Stimulated activated CD4-positive, alpha-beta T cell treated with anti-CD3 and anti-CD28 coated beads, Interleukin-1b, Interleukin-23, amount 100 ng/mL, for 1 hour (primary cell): ENCODE measurements at regions not wholly inside any gene's neighbourhood (a gene's known extent, or its start where the extent isn't known, plus 50 kb on each side); places are given as distances from the start of the nearest gene placed in this dataset.

Experiments
- DNase-seq, 2 donors: peaks; one replicate each; pipeline ENCODE4 v3.0.0-alpha.2; 2020; ENCODE audit warnings: low read depth in 2 of 2

DNA sequence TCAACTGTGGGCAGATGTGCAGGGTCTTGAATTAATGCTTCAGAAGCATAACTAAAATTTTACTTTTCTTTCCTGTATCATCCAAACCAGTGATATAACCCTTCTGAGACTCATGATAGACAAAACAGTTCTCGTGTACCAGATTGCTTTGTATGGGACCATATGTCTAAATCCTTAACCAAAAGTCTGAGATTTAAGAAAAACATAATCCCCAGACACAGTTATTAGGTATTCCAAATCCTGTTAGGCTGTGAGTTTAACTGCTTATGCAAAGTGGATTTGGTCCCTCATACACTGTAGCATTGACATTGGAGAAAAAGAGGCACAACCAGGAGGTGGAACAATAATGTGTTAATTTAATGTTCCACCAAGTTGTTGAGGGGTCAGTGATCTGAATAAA is 235.0 kb downstream of the PMAIP1 start:
- no peak for DNase-seq

DNA sequence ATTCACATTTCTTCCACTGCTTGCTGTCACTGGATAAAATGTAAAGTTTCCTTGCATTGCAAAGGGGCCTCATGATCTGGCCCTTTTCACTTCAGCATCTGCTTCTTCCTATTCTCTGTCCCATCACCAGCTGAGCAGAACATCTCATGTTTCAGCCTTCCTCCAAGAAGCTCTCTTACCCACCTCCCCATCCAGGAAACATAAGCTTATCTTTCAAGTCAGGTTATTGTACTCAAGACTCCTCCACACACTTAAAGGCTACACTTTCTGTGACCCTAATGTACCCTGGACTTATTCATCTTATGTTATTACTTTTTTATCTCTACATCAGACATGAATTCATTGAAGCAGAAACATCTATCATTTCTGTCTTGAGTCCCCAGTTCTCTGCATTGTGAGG is 230.5 kb downstream of the PMAIP1 start:
- no peak for DNase-seq

DNA sequence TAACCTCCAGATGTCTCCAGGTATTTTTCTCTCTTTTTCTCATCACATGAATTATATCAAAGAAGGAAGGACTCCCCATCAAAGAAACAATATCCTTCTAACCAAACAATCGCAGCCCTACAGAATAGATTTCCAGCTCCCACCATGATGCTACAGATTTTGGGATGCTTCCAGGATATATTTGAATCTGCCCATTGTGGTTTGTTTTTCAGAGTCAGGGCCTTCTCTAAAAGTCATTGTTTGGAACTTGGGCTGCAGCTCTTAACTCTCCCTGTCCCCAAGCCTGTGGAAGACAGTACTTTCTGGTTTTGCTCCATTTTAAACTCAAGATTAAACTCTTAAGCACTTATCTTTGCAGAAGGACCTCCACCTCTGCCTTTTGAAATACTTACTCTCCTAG is 223.2 kb downstream of the PMAIP1 start:
- DNase-seq: no peak

DNA sequence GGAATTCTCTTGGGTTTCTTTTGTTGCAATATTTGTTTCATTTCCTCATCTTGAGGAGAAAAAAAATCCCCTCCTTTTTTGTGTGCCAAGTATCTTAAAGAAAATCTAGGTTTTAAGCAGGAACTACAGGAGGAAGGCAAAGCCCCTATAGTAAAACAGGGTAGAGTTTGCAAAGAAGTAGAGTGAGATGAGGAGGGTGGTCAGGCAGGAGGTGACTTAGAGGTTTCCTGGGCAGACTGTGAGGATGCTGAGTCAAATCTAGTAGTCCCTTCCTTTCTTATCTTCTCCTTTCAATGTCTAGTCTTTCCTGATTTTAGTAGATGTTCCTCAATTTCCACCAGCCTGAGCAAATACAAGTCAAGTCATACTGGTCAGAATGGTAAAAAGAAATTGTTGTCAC is 222.5 kb downstream of the PMAIP1 start:
- DNase-seq: no peak

DNA sequence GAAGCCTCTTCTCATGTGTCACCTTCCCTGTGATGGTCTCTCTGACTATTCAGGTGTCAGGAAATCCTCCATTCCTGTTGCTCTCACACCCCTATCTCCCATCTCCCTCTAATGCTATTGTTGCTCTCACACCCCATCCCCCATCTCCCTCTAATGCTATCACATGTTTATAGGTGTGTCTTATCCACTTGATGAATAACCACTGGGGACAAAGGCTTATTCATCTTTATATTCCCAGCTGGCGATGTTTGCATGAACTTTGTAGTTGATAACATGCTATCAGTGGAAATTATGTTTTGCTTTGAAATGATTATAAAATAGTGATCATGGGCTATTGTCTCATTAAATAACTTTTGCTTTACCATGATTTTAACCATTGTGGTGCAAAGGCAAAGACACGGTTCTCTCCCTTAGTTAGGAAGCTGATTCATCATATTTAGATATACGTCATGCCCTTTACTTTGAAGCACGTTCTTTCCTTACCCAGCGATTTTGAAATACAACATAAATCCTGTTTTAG is 220.5 kb downstream of the PMAIP1 start:
- DNase-seq: no peak

DNA sequence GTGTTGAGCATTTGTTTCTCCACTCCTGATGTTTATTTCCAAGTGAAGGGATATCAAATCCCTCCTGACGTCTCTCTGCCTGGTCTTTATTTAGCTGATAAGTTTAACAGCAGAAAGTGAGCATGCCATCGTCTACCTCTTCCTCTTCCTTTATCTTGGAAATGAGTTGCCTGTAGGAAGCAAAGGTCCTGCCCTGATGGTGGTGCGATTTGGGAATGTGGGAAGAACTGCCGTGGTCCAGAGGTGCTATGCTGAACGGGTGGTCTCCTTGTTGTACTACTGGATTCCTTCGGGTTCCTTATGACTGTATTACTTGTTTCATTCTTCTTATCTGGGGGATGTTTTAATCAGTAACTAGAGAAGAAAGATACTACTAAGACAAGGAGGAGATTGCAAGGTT is 217.5 kb downstream of the PMAIP1 start:
- DNase-seq: no peak

DNA sequence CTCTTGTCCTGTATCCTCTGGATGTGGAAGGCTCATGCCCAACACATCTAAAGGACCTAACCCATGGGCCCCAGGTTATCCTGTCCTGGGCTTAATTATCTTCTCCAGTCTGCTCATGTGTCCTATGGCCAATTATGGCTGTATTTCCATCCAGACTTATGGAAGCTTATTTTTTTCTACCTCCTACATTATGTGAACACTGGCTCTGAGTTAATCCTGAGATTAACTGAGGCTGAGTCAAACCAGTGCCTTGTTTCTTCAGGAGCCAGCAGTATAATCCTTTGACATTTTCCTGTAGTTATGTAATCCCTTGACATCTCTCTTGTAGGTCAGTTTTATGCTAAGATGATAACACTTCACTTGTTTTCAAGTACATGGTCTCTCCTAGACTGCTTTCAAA is 213.6 kb downstream of the PMAIP1 start:
- no peak for DNase-seq

DNA sequence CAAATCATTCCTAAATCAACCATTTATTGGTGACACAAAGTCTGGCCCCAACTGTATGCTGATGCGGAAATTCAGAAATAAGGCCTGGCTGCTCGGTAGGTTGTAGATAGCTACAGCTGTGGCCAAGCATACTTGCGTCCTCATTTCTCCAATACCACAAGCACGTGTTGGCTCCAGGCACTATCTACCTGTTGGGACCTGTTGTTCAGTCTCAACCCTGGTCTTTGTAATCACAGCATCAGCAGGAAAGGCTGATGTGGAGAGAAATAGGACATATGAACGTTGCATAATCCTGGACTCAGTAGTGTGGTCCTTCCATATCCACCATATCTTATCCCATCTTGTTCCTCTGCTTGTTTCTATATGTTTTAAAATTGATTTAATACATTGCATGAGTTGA is 212.6 kb downstream of the PMAIP1 start:
- DNase-seq: no peak

DNA sequence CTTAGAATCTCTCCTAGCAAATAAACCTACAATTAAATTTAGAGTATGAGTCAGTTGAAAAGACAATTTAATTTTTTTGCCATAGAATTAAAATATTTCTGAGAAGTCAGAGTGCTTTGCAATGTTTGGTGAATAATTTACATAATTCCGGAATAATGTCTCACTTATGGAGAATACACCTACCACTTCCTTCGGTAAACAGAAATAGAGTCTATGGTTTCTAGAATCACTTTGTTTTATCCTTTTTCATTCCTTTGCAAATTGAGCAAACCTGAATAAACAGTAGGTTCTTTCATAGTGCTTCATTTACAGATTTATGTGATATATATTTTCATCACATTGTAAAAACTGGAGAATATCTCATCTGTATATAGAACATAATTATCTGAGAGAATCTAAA is 211.7 kb downstream of the PMAIP1 start:
- no peak for DNase-seq

DNA sequence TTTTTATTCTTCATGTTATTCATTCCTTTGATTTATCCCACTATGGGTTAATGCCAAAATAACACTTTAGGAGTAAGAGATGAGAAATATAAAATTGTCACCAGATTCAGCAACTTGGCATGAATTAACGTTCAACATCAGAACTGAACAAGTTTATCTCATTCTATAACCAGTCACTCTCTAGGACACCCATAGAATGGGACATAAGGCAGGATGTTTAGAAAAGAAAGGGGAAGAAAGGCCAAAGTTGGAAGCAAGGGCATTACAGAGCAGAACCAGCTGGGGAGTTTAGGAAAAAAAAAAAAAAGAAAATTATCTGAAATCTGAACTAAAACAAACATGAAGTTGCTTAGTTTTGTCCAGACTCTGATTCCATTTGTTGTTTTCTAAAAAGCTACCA is 211.0 kb downstream of the PMAIP1 start:
- no peak for DNase-seq

DNA sequence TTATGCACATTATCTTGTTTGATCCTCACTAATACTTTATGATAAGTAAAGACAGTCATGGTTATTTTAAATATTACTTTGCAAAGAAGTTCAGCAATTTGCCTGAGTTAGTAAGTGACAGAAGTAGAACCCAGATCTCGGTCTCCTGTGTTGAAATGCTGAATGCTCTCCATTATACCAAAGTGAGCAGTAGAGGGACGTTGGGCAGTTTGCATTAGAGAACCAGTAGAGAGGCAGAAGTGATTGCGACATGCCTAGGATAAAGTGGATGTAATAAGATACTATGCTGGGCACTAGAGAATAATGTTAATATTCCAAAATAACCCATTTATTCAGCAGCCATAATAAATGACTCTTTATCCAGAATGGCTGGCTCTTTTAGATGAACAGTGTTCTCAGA is 201.0 kb downstream of the PMAIP1 start:
- no peak for DNase-seq

DNA sequence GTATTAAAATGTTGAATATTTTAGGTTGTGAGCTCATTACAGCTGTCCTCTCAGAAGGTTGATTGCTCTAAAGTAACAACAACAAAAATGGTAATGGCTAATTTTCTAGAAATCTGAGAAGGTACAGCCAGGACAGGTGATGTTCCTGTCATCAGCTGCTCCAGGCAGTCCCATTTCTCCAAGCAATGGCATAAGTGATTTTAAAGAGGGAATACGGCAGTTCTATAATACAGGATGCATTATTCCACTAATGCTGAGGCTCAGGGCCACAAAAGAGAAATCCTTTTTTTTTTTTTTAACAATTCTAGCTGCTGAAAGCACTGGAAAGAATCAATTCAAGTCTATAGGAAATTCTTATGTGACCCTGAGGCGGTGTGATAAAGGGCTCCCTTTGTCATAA is 199.9 kb downstream of the PMAIP1 start:
- DNase-seq: no peak

DNA sequence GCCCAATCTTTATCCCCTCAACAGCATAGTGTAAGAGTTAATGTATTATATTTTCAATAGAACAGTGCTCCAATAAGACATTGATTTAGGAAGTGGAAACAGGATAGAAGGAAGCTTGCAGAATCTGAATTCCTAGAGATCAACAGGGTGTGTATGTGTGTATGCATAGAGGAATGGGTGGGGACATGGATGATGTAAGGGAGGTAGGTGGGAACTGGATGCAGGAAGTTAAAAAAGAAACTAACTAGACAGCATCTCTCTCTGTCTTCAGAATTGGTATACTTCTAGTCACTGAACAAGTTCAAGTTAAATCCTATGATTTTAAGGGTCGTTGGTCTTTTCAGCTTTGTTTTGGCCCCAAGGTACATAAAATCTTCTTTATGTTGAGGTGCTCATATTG is 196.6 kb downstream of the PMAIP1 start:
- no peak for DNase-seq

DNA sequence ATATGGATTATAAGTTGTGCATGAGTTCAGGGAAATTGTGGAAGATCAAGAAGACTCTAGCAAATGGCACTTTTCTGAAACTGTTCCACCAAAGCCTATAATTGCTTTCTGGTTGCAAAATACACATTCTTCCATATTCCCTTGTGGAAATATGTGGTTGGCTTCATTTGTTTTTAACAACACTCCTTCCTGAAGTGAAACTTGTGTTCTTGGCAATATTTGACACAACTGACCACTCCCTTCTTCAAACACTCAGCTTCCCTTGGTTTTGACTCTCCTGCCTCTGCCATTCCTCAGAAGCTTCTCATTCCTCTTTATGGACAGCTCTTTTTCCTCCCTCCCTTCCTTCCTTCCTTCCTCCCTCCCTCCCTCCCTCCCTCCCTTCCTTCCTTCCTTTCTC is 192.3 kb downstream of the PMAIP1 start:
- no peak for DNase-seq

DNA sequence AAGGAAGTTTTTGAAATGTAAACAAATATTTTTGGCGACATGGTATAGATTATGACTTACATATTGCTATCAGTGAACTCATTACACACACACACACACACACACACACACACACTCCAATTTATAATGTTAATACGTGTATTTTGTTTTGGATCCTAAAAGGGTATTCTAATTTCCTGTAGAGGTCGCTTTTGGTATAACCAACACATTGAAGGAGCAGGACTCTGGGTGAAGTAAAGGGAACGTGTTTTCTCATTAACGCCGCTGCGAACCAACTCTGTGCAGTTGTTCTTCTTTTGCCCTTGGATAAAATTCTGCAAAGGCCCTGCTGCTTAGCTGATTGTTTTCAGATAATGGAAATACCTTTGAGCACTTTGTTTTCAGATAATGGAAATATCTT is 190.4 kb downstream of the PMAIP1 start:
- DNase-seq: no peak

DNA sequence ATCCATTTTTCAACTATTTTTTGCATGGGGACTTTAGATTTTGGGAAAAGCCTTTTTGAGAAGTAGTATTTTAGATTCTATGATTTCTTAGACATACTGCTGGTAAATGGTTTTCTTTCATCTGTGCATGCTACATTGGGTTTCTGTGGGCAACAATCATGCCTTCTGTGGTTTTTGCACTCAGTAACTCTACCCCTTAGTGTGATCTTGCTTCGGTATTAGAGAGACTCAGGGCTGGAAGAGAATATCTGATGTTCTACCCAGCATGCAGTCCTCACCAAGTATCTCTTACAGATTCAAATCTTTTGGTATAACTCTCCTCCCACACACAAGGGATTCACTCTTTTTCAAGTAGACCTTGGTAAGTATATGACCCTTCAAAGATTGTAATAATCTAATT is 183.0 kb downstream of the PMAIP1 start:
- no peak for DNase-seq

DNA sequence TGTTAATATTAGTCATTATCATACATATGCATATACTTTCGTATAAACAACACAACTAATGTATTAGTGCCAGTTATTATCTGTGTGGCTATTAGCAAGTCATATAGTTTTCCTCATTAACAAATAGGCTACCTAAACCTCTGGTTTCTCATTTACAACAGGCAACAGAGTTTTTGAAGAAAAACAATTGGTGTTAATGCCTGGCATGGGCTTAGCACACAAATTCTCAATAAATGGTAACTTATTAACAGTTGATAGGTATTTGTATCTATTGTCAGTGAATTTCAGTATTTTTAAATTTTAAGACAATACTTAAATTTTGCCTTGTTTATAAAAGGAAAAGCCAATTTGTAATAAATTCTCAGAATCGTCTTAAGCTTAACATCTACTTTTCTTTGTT is 182.5 kb downstream of the PMAIP1 start:
- DNase-seq: no peak

DNA sequence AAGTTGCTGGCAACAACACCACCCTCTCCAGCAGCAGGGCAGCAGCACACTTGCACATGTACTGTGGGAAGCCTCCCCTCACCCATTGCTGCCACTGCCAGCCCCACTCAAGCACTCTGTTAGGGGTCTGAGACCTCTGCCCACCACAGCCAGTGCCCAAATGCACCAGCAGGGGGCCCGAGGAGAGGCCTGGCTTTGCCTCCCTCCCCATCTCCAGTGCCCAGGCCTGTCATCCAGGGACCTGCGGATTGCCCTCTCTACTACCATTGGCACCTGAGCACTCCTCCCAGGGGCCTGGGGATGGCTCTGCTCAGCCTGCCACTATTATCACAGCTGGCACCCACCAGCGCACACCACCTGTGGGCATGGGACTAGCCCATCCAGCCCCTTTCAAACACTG is 175.7 kb downstream of the PMAIP1 start:
- DNase-seq: no peak

DNA sequence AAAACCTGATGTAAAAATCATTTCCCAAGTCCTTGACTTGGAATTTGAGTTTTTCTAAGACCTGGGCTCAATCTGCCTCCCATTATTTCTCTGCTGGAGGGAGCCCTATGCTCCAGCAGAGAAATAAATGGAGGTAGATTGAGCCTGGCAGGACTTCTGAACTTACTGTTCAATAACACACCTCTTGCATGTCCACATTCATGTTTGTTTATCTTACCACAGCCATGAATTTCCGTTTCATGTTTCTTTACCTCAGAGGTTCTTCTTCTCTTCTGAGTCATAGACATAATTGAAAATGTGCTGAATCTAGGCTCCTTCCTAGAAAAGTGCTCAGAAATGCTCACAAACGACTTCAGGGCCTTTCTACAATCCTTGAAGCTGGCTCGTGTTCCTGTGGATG is 170.8 kb downstream of the PMAIP1 start:
- DNase-seq: no peak

DNA sequence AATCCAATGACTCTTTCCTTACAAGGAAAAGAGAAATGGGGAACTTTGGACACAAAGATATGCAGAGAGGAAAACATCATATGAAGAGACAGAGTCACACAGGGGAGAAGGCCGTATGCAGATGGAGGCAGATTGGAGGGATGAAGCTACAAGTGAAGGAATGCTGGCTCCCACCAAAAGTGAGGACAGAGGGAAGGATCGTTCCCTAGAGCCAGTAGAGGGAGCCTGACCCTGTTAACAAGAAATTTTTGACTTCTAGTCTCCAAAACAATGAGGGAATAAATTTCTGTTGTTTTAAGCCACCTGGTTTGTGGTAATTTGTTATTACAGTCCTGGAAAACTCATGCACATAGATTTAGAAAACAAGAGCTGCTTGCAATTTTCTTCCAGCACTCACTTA is 169.3 kb downstream of the PMAIP1 start:
- no peak for DNase-seq

DNA sequence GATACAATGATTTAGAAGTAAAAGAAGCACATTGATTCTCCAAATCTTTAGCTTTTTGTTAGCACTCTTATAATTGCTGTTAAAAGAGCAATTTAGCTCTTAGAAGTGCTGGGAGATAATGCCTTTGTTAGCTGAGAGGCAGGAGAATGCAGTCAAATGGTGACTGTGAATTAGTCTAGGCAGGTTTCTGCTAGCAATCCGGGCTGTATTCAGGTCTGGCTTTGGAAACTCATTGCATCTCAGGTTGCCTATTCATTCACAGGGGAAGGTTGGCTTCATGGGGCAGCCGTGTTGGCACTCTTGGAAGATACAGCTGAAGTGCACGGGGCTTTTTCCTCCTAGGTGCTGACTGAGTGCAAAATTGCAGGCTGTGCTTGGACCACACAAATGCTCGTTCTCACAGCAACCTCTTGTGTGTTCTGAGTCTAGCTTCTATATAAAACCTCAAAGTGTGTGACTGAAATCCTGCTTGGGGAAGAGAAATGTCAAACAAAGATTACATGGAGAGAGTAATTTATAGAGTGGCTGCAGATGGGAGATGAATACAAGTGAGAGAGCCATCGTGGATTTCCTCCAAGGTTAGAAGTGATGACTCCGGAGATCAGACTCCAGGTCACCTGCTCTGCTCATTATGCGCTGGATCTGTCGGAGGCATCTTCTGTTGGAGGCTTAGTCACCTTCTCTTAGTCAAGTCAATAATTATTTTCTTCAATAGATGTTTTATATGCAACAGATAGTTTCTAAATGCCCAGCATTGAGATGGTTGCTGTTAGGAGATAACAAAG is 167.8 kb downstream of the PMAIP1 start:
- no peak for DNase-seq

DNA sequence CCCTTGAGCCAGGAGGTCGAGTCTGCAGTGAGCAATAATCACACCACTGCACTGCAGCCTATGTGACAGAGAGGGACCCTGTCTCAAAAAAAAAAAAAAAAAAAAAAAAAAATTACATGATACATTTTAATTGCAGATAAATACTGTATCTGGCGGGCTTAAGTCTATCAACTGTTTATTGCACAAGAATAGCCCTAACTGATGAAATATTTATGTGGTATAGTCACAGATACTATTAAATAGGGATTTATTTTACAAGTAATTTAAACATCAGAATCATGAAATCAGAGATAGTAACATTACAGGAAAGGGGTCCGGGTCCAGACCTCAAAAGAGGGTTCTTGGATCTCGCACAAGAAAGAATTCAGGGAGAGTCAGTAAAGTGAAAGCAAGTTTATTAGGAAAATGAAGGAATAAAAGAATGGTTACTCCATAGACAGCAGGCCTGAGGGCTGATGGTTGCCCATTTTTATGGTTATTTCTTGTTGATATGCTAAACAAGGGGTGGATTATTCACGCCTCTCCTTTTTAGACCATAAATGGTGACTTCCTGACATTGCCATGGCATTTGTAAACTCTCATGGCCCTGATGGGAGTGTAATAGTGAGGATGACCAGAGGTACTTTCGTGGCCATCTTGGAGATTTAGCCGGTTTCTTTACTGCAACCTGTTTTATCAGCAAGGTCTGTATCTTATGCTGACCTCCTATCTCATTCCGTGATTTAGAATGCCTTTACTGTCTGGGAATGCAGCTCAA is 166.6 kb downstream of the PMAIP1 start:
- DNase-seq: no peak

DNA sequence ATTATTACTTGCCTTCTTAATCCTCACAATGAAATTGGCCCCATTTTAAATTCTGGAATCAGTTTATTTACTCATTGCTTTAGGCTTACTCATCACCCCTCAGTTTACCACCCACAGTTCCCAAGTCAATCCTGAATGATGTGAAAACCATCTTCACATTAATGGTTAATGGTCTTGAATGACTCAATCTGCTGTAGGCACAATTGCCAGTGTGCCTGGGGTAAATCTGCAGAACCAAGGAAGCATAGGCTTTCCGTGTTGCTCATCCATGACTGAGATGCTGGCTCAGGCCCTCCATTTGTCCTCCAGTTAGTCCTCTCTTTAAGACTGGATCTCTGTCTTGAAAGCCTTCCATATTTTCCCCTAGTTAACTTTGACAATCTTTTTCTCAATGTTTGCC is 164.5 kb downstream of the PMAIP1 start:
- DNase-seq: no peak
